Sigmoid colon (tissue), 6 donors: ENCODE measurements at regions not wholly inside any gene's neighbourhood (a gene's known extent, or its start where the extent isn't known, plus 50 kb on each side); places are given as distances from the start of the nearest gene placed in this dataset.

Experiments used
- DNase-seq: peaks from one replicate; pipeline ENCODE4 v3.0.0-alpha.2; 2019
- H3K27ac ChIP-seq, 4 donors: fragments of 200-600 bp; sonication (generic); one replicate each; pipeline ENCODE4 v1.5.1; 2016 to 2019; ENCODE audit warnings: mild to moderate bottlenecking in 1 of 4
- H3K27me3 ChIP-seq, 3 donors: fragments of 200-600 bp; sonication (generic); one replicate each; pipeline ENCODE4 v1.5.1; 2019; ENCODE audit warnings: mild to moderate bottlenecking in 1 of 3
- H3K36me3 ChIP-seq, 4 donors: fragments of 200-600 bp; sonication (generic); one replicate each; pipeline ENCODE4 v1.5.1; 2016 to 2019
- H3K4me1 ChIP-seq, 4 donors: fragments of 200-600 bp; sonication (generic); one replicate each; pipeline ENCODE4 v1.5.1; 2017 to 2019
- H3K4me3 ChIP-seq, 4 donors: fragments of 200-600 bp; sonication (generic); one replicate each; pipeline ENCODE4 v1.5.1; 2017 to 2019; ENCODE audit warnings: mild to moderate bottlenecking in 2 of 4, moderate library complexity in 1 of 4
- H3K9me3 ChIP-seq, 4 donors: fragments of 200-600 bp in 3 of 4; sonication (generic) in 3 of 4; one replicate each; pipeline versions ENCODE4 v1.5.1 to v1.6.1; 2013 to 2019
- EP300 ChIP-seq, 4 donors: sonication (generic); formaldehyde crosslinking; IDR thresholded peaks; one replicate each; pipeline ENCODE4 v1.6.1; 2017; ENCODE audit warnings: antibody characterized with exemption in 4 of 4
- POLR2A ChIP-seq, 2 donors: fragments of 450-650 bp; IDR thresholded peaks; one replicate each; pipeline ENCODE4 v1.6.1; 2016; ENCODE audit warnings: antibody characterized with exemption in 2 of 2, mild to moderate bottlenecking in 2 of 2, moderate library complexity in 2 of 2
- POLR2AphosphoS5 ChIP-seq, 4 donors: sonication (generic); formaldehyde crosslinking; IDR thresholded peaks; one replicate each; pipeline ENCODE4 v1.6.1; 2017; ENCODE audit warnings: antibody characterized with exemption in 4 of 4
- WGBS, 2 donors: extraction: QIAGEN DNeasy Blood & Tissue Kit; methylation state at CpG; one replicate each; pipeline ENCODE4 v1.1.7; 2013; 5-methylcytosine and 5-hydroxymethylcytosine counted together
- intact Hi-C: fragments of 100-400 bp; cut with DNase I; formaldehyde crosslinking; loops from one replicate; pipeline ENCODE4 v1.15.1; 2023
- TF ChIP-seq, protein P1 (sequence below), 4 experiments: fragments of 450-650 bp in 3 of 4; fragments of 200-600 bp in 1 of 4; IDR thresholded peaks; one replicate each; pipeline ENCODE4 v1.5.1; 2016 to 2019; ENCODE audit warnings: antibody characterized with exemption in 4 of 4, mild to moderate bottlenecking in 3 of 4, moderate library complexity in 2 of 4
- donor health status: healthy with polysubstance abuse.
- donor health status: healthy.

DNA sequence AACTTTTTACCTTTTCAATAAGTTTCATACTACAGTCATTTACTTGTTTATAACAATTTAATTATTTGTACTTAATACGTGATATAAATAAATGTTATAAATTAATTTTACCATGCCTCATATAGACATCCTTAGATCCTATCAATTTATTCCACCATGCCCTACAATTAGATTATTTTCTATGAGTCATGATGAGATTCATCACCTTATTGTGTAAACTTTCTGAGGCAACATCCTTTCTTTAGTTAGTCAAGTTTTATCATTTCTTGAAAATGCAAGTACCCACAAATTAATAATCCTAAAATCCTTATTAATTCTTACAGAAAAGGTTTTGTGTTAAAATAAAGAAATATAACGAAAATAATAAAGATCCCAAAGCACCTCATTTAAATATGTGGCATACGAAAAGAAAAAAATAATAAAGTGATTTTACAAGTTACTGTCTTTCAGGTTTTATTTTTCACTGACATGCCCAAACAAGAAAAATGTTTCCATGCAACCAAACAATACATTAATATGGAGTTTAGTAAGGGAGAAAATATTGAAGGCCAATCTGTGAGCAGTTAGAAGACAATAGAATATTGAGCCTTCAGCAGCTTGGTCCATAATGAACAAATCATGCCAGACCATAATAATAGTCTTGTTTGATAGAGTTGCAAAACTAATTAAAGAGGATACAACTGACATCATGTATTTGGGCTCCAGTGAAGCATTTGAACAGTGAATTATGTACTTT is 188.7 kb upstream of the MRPS30 start:
- DNase-seq, result no peak
- no peak overlapping the region for H3K27ac ChIP-seq
- intact Hi-C loops, result no loop called here
- H3K4me3 ChIP-seq, result no peak overlapping the region
- H3K4me1 ChIP-seq, result no peaks in the 10 kb centered on the region
- H3K27me3 ChIP-seq, result no peaks in the 10 kb centered on the region
- H3K9me3 ChIP-seq, result no peaks in the 10 kb centered on the region
- 87% methylated on average over 3 of the region's 3 CpGs for WGBS, 2 donors
- no peaks in the 10 kb centered on the region for H3K36me3 ChIP-seq
- TF ChIP-seq EP300 (IDR thresholded peaks at IDR 0.05) (no peak), POLR2A (IDR thresholded peaks at IDR 0.05) (no peak), POLR2AphosphoS5 (IDR thresholded peaks at IDR 0.05) (no peak)
- TF ChIP-seq, protein P1, sequence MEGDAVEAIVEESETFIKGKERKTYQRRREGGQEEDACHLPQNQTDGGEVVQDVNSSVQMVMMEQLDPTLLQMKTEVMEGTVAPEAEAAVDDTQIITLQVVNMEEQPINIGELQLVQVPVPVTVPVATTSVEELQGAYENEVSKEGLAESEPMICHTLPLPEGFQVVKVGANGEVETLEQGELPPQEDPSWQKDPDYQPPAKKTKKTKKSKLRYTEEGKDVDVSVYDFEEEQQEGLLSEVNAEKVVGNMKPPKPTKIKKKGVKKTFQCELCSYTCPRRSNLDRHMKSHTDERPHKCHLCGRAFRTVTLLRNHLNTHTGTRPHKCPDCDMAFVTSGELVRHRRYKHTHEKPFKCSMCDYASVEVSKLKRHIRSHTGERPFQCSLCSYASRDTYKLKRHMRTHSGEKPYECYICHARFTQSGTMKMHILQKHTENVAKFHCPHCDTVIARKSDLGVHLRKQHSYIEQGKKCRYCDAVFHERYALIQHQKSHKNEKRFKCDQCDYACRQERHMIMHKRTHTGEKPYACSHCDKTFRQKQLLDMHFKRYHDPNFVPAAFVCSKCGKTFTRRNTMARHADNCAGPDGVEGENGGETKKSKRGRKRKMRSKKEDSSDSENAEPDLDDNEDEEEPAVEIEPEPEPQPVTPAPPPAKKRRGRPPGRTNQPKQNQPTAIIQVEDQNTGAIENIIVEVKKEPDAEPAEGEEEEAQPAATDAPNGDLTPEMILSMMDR (IDR thresholded peaks at IDR 0.05), result no peak

DNA sequence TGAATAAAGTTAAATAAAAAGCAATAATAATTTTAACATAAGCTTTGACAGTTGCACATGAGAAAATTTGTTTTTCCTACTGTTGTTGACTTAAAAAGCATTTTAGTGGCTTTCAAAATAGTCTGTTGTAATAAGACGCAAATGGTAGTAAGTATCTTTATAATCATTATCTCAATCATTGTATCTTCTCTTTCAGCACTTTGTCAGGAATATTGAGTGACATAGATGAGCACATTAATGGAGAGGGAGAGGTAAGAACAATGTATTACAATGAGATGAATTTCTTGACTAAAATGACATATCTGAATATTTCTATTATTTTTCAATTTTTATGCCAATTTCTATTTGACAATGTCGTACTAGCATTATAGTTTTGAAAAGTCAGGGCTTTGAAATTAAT is 193.9 kb upstream of the MRPS30 start:
- no peak overlapping the region for H3K27ac ChIP-seq
- H3K36me3 ChIP-seq, result no peaks in the 10 kb centered on the region
- no peaks in the 10 kb centered on the region for H3K9me3 ChIP-seq
- H3K4me1 ChIP-seq, result no peaks in the 10 kb centered on the region
- TF ChIP-seq EP300 (IDR thresholded peaks at IDR 0.05) (no peak), POLR2A (IDR thresholded peaks at IDR 0.05) (no peak), POLR2AphosphoS5 (IDR thresholded peaks at IDR 0.05) (no peak)
- TF ChIP-seq, protein P1 (IDR thresholded peaks at IDR 0.05), result no peak
- no peak overlapping the region for H3K4me3 ChIP-seq
- WGBS, 2 donors, result 87% methylated on average over 2 of the region's 2 CpGs
- no peak for DNase-seq
- intact Hi-C loops, result no loop called here
- no peaks in the 10 kb centered on the region for H3K27me3 ChIP-seq

DNA sequence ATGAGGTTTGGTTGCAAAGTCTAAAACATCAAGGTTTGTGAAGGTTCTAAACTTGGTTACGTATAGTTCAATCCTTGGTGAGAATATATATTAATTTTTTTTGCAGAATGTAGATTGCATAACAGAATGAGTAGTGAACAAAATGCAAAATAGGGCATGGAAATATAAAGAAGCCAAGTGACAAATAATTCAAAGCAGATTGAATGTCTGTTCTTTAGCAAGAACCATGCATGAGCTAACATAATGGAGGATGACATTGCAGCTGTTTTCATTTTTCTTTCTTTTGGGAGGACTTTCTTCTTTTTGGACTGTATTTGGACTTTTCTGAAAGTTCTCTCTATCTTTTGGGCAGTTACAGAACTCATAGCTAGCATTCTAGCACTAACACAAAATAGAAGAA is 194.8 kb upstream of the MRPS30 start:
- H3K27me3 ChIP-seq, result no peaks in the 10 kb centered on the region
- TF ChIP-seq POLR2AphosphoS5 (IDR thresholded peaks at IDR 0.05) (no peak), EP300 (IDR thresholded peaks at IDR 0.05) (no peak), POLR2A (IDR thresholded peaks at IDR 0.05) (no peak)
- TF ChIP-seq, protein P1 (IDR thresholded peaks at IDR 0.05), result no peak
- H3K4me1 ChIP-seq, result no peaks in the 10 kb centered on the region
- no peaks in the 10 kb centered on the region for H3K36me3 ChIP-seq
- DNase-seq, result no peak
- 91 to 95% methylated on average over 1 of the region's 1 CpG for WGBS, 2 donors
- H3K27ac ChIP-seq, result no peak overlapping the region
- no peaks in the 10 kb centered on the region for H3K9me3 ChIP-seq
- no peak overlapping the region for H3K4me3 ChIP-seq
- intact Hi-C loops, result no loop called here

GRCh38 chr5:44605926-44606325 is 202.8 kb upstream of the MRPS30 start:
- 57 to 72% methylated on average over 5 of the region's 5 CpGs for WGBS, 2 donors
- no peaks in the 10 kb centered on the region for H3K36me3 ChIP-seq

More at GRCh38 chr5:44605926-44606325, 202.8 kb upstream of the MRPS30 start:
- no peak for DNase-seq
- H3K27me3 ChIP-seq, result no peaks in the 10 kb centered on the region
- no peak overlapping the region for H3K27ac ChIP-seq
- H3K4me3 ChIP-seq, result no peak overlapping the region
- intact Hi-C loops, result no loop called here
- no peaks in the 10 kb centered on the region for H3K9me3 ChIP-seq
- no peaks in the 10 kb centered on the region for H3K4me1 ChIP-seq
- TF ChIP-seq, protein P1 (IDR thresholded peaks at IDR 0.05), result no peak
- TF ChIP-seq POLR2A (IDR thresholded peaks at IDR 0.05) (no peak), EP300 (IDR thresholded peaks at IDR 0.05) (no peak), POLR2AphosphoS5 (IDR thresholded peaks at IDR 0.05) (no peak)
